ENCODE measurements at regions not wholly inside any gene's neighbourhood (a gene's known extent, or its start where the extent isn't known, plus 50 kb on each side); places are given as distances from the start of the nearest gene placed in this dataset.

- Histone ChIP-seq H3K27me3 (no peaks in the 10 kb centered on the region), H3K36me3 (no peaks in the 10 kb centered on the region), H3K9me3 (no peaks in the 10 kb centered on the region), H3K4me3 (no peak overlapping the region), H3K27ac (no peak overlapping the region), H3K4me1 (no peaks in the 10 kb centered on the region)
- 82% methylated on average over 2 of the region's 2 CpGs; no CpG with 5 or more reads in 1 of the 2 donors for WGBS, 2 donors (ENCODE audit: low coverage in 1 of 2)
- no peak for ATAC-seq
- TF ChIP-seq EP300 (IDR thresholded peaks at IDR 0.05) (no peak), CTCF (IDR thresholded peaks at IDR 0.05) (no peak), POLR2A (IDR thresholded peaks at IDR 0.05) (no peak), POLR2AphosphoS5 (IDR thresholded peaks at IDR 0.05) (no peak)
These were observed 168.0 kb upstream of the DAB1 start for GRCh38 chr1:57591842-57592241.

- Histone ChIP-seq H3K4me1 (no peaks in the 10 kb centered on the region), H3K4me3 (no peak overlapping the region), H3K9me3 (no peaks in the 10 kb centered on the region), H3K36me3 (no peaks in the 10 kb centered on the region), H3K27me3 (no peaks in the 10 kb centered on the region), H3K27ac (no peak overlapping the region)
- TF ChIP-seq EP300 (IDR thresholded peaks at IDR 0.05), result no peak
- no peak for TF ChIP-seq POLR2AphosphoS5 (IDR thresholded peaks at IDR 0.05)
- TF ChIP-seq CTCF (IDR thresholded peaks at IDR 0.05), result no peak
- TF ChIP-seq POLR2A (IDR thresholded peaks at IDR 0.05), result no peak
- WGBS, 2 donors (ENCODE audit: low coverage in 1 of 2), result 88 to 94% methylated on average over 2 to 5 of the region's 5 CpGs
- ATAC-seq, result no peak
These were observed 167.1 kb upstream of the DAB1 start for GRCh38 chr1:57590978-57591377.

GRCh38 chr1:57586842-57587241 lies 163.0 kb upstream of the DAB1 start:
- no peak for ATAC-seq
- H3K4me3 ChIP-seq, result no peak overlapping the region
- H3K36me3 ChIP-seq, result no peaks in the 10 kb centered on the region
- no peaks in the 10 kb centered on the region for H3K27me3 ChIP-seq
- TF ChIP-seq CTCF (IDR thresholded peaks at IDR 0.05) (no peak), POLR2A (IDR thresholded peaks at IDR 0.05) (no peak), EP300 (IDR thresholded peaks at IDR 0.05) (no peak), POLR2AphosphoS5 (IDR thresholded peaks at IDR 0.05) (no peak)
- H3K4me1 ChIP-seq, result no peaks in the 10 kb centered on the region
- no peaks in the 10 kb centered on the region for H3K9me3 ChIP-seq
- no peak overlapping the region for H3K27ac ChIP-seq

- no peak for ATAC-seq
- Histone ChIP-seq H3K27me3 (no peaks in the 10 kb centered on the region), H3K4me1 (peaks cover 0 to 12% (median 0%) of the 10 kb centered on the region in 3 donors), H3K27ac (no peak overlapping the region), H3K36me3 (no peaks in the 10 kb centered on the region), H3K4me3 (no peak overlapping the region), H3K9me3 (no peaks in the 10 kb centered on the region)
- TF ChIP-seq POLR2A (IDR thresholded peaks at IDR 0.05) (no peak), POLR2AphosphoS5 (IDR thresholded peaks at IDR 0.05) (no peak), CTCF (IDR thresholded peaks at IDR 0.05) (no peak)
These were observed 154.8 kb upstream of the DAB1 start for GRCh38 chr1:57578680-57579079.

GRCh38 chr1:57578099-57578498 lies 154.2 kb upstream of the DAB1 start:
- 83 to 86% methylated on average over 2 of the region's 2 CpGs for WGBS, 2 donors (ENCODE audit: low coverage in 1 of 2)
- peaks cover 0 to 12% (median 0%) of the 10 kb centered on the region in 3 donors for H3K4me1 ChIP-seq

More at GRCh38 chr1:57578099-57578498, 154.2 kb upstream of the DAB1 start:
- Histone ChIP-seq H3K4me3 (no peak overlapping the region), H3K36me3 (no peaks in the 10 kb centered on the region), H3K9me3 (no peaks in the 10 kb centered on the region), H3K27me3 (no peaks in the 10 kb centered on the region), H3K27ac (no peak overlapping the region)
- ATAC-seq, result no peak
- TF ChIP-seq POLR2A (IDR thresholded peaks at IDR 0.05), result no peak
- TF ChIP-seq CTCF (IDR thresholded peaks at IDR 0.05), result no peak
- TF ChIP-seq EP300 (IDR thresholded peaks at IDR 0.05), result no peak
- TF ChIP-seq POLR2AphosphoS5 (IDR thresholded peaks at IDR 0.05), result no peak
